Bronchial epithelial cell (primary cell): ENCODE measurements at regions not wholly inside any gene's neighbourhood (a gene's known extent, or its start where the extent isn't known, plus 50 kb on each side); places are given as distances from the start of the nearest gene placed in this dataset.

ENCODE experiments used
- DNase-seq: peaks from one replicate; pipeline ENCODE4 v3.0.0-alpha.2; 2010; ENCODE audit warnings: low read depth
- FAIRE-seq: peaks from 2 replicates; lab custom pipeline; 2011; peaks lifted over from hg19 to GRCh38; lab: Jason Lieb, UNC
- H3K27me3 ChIP-seq: 2 replicates; pipeline ENCODE4 v1.5.1; 2011; ENCODE audit warnings: low read length; ENCODE audit not compliant: control insufficient read depth, insufficient read depth
- H3K36me3 ChIP-seq: 2 replicates; pipeline ENCODE4 v1.5.1; 2011; ENCODE audit warnings: low read length; ENCODE audit not compliant: control insufficient read depth, insufficient read depth
- H3K4me3 ChIP-seq: 2 replicates; pipeline ENCODE4 v1.5.1; 2011; ENCODE audit warnings: mild to moderate bottlenecking, low read depth, low read length, control low read depth
- CTCF ChIP-seq: IDR thresholded peaks from 2 replicates; pipeline ENCODE4 v1.5.1; 2011; ENCODE audit warnings: mild to moderate bottlenecking, moderate library complexity, low read length, control low read depth, inconsistent platforms; ENCODE audit not compliant: insufficient read depth, severe bottlenecking

GRCh38 chr10:78479467-78479866 lies 445.8 kb downstream of the RPS24 start:
- Histone ChIP-seq H3K36me3 (no peaks in the 10 kb centered on the region), H3K27me3 (peaks cover 6% of the 10 kb centered on the region), H3K4me3 (no peak overlapping the region)
- no peak for TF ChIP-seq CTCF
- DNase-seq: no peak
- FAIRE-seq: no peak

GRCh38 chr10:78481842-78482241 lies 448.2 kb downstream of the RPS24 start:
- Histone ChIP-seq H3K36me3 (no peaks in the 10 kb centered on the region), H3K4me3 (no peak overlapping the region), H3K27me3 (peaks cover 6% of the 10 kb centered on the region)
- FAIRE-seq (no peak), DNase-seq (no peak)
- no peak for TF ChIP-seq CTCF

- no peak for TF ChIP-seq CTCF
- Histone ChIP-seq H3K4me3 (no peak overlapping the region), H3K36me3 (no peaks in the 10 kb centered on the region), H3K27me3 (peaks cover 5% of the 10 kb centered on the region)
- DNase-seq: no peak
- FAIRE-seq: no peak
Measured at GRCh38 chr10:78483641-78484040, 450.0 kb downstream of the RPS24 start.

GRCh38 chr10:78489034-78489433 lies 455.4 kb downstream of the RPS24 start:
- DNase-seq (no peak), FAIRE-seq (no peak)
- no peaks in the 10 kb centered on the region for H3K36me3 ChIP-seq
- H3K4me3 ChIP-seq: no peak overlapping the region
- peaks cover 1% of the 10 kb centered on the region for H3K27me3 ChIP-seq
- TF ChIP-seq CTCF: no peak

GRCh38 chr10:78491812-78492211 lies 458.1 kb downstream of the RPS24 start:
- FAIRE-seq (no peak), DNase-seq (no peak)
- H3K4me3 ChIP-seq: no peak overlapping the region
- no peaks in the 10 kb centered on the region for H3K36me3 ChIP-seq
- H3K27me3 ChIP-seq: peaks cover 1% of the 10 kb centered on the region
- TF ChIP-seq CTCF: no peak

- DNase-seq (no peak), FAIRE-seq (no peak)
- Histone ChIP-seq H3K36me3 (no peaks in the 10 kb centered on the region), H3K27me3 (peaks cover 1% of the 10 kb centered on the region), H3K4me3 (no peak overlapping the region)
- TF ChIP-seq CTCF: no peak
Measured at GRCh38 chr10:78492424-78492823, 458.8 kb downstream of the RPS24 start.
